HepG2 (cell line): ENCODE measurements at regions not wholly inside any gene's neighbourhood (a gene's known extent, or its start where the extent isn't known, plus 50 kb on each side); places are given as distances from the start of the nearest gene placed in this dataset.

Source experiments
- FOXM1 ChIP-seq: sonication (generic); formaldehyde crosslinking; IDR thresholded peaks from 2 replicates; pipeline ENCODE4 v1.5.0; 2020; ENCODE audit warnings: missing genetic modification reagents
- NFE2L1 ChIP-seq: sonication (generic); formaldehyde crosslinking; IDR thresholded peaks from 2 replicates; pipeline ENCODE4 v1.4.0; 2020; ENCODE audit warnings: missing genetic modification reagents, mild to moderate bottlenecking, borderline replicate concordance
- NR0B2 ChIP-seq: sonication (generic); formaldehyde crosslinking; IDR thresholded peaks from 2 replicates; pipeline ENCODE4 v1.4.0; 2020; ENCODE audit warnings: mild to moderate bottlenecking, missing genetic modification reagents
- ZNF407 ChIP-seq: sonication (generic); formaldehyde crosslinking; IDR thresholded peaks from one replicate; pipeline ENCODE4 v1.5.1; 2020; ENCODE audit warnings: mild to moderate bottlenecking, missing genetic modification reagents; ENCODE audit errors: not compliant biosample characterization
- ZNF770 ChIP-seq: sonication (generic); formaldehyde crosslinking; IDR thresholded peaks from 2 replicates; pipeline ENCODE4 v1.5.0; 2020; ENCODE audit warnings: mild to moderate bottlenecking, missing genetic modification reagents

- TF ChIP-seq ZNF407, result no peak
- no peak for TF ChIP-seq NFE2L1
- TF ChIP-seq ZNF770 (CRISPR knock-in tag), result no peak
- no peak for TF ChIP-seq NR0B2 (CRISPR knock-in tag)
- no peak for TF ChIP-seq FOXM1 (CRISPR knock-in tag)
Observed at GRCh38 chr2:145464866-145465265, 944.9 kb upstream of the ZEB2 start (continued).
